ENCODE measurements at regions not wholly inside any gene's neighbourhood (a gene's known extent, or its start where the extent isn't known, plus 50 kb on each side); places are given as distances from the start of the nearest gene placed in this dataset.

DNA sequence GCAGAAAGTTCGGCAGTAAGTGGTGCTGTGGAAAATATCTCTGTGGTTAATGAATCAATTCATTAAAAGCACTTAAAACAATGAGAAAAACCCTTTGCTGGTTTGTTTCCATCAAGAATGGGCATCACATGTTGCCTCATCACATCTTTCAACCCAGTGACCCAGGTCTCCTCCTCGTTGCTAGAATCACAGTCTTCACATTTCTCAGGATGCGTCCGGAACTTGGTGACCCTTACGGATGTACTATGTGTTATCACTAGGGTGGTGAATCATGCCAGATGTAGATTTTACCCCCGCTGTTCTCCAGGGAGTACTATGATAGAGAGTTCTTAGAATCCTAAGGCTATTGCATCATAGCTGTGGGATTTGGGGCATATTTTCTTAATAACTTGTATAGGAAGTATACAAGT, 217.9 kb upstream of the KLF4 start:
- ATAC-seq (no peak), DNase-seq (no peak)
- Histone ChIP-seq H3K4me3 (ENCODE audit: low read length) (no peak overlapping the region), H4K20me1 (ENCODE audit: low read length) (no peaks in the 10 kb centered on the region), H3K27me3 (ENCODE audit: low read length) (no peaks in the 10 kb centered on the region), H3K4me1 (ENCODE audit: insufficient read depth, low read length) (peaks cover 36% of the 10 kb centered on the region), H3K9me3 (ENCODE audit: low read length) (no peaks in the 10 kb centered on the region), H3K9me2 (replicated peaks; ENCODE audit: low read length) (no peaks in the 10 kb centered on the region), H3K27ac (ENCODE audit: low read length) (0 out of 2 replicates have a peak overlapping the region, but pooled peaks have one; percentile 12), H3F3A (ENCODE audit: low read length, unreplicated experiment) (peaks cover 3% of the 10 kb centered on the region), H2AFZ (ENCODE audit: low read length) (no peak overlapping the region), H3K4me2 (ENCODE audit: low read length) (no peak overlapping the region; the same call in 1 of the 2 replicates), H3K9ac (ENCODE audit: low read length) (no peak overlapping the region), H3K79me2 (ENCODE audit: low read length) (no peaks in the 10 kb centered on the region), H3K36me3 (ENCODE audit: low read depth, low read length) (no peaks in the 10 kb centered on the region)
- no TSS peak for BruUV-seq (replicated peaks)
- TF ChIP-seq, protein P1, sequence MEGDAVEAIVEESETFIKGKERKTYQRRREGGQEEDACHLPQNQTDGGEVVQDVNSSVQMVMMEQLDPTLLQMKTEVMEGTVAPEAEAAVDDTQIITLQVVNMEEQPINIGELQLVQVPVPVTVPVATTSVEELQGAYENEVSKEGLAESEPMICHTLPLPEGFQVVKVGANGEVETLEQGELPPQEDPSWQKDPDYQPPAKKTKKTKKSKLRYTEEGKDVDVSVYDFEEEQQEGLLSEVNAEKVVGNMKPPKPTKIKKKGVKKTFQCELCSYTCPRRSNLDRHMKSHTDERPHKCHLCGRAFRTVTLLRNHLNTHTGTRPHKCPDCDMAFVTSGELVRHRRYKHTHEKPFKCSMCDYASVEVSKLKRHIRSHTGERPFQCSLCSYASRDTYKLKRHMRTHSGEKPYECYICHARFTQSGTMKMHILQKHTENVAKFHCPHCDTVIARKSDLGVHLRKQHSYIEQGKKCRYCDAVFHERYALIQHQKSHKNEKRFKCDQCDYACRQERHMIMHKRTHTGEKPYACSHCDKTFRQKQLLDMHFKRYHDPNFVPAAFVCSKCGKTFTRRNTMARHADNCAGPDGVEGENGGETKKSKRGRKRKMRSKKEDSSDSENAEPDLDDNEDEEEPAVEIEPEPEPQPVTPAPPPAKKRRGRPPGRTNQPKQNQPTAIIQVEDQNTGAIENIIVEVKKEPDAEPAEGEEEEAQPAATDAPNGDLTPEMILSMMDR (conservative IDR thresholded peaks at IDR 0.05; ENCODE audit: low read depth, low read length), result no peak
- no peak for TF ChIP-seq EZH2phosphoT487 (IDR thresholded peaks at IDR 0.05; ENCODE audit: borderline replicate concordance, low read length)
- TF ChIP-seq EZH2 (IDR thresholded peaks at IDR 0.05; ENCODE audit: low read length, unreplicated experiment), result no peak
- ChIA-PET CTCF (no interaction called here), POLR2A (ENCODE audit: unreplicated experiment) (no interaction called here)
- intact Hi-C loops (cut with micrococcal nuclease), result no loop called here

DNA sequence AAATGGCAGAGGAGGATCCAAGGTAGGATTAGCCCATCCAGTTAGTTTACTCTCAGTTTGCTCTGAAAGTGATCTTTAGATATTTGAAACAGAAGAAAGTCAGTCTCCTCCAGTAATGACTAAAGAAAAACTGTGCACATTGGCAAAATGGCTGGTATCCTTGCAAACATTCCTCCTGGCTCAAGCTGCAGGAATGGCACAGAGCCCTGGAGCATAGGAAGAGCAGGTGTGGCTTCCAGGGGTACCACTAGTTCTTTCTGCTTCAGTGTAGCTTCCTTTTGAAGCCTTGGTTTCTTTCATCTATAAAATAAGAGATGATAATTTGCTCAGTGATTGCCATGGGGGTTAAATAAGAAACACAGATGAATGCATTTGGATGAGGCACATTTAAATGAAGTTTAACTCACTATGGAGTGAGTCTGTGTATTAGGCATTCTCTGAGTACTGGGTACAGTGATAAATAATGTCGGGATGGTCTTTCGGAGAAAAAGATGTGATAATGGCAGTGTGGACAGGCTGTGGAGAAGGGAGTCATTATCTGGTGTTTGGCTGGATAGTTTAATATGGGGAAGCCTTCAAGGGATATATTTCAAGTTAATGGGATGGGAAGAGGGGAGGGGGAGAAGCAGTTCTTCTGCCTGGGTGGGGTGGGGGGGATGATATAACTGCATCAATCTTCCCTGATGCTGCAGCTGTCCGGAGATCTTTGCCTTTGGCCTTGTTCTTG, 217.3 kb upstream of the KLF4 start:
- peaks cover 30% of the 10 kb centered on the region for H3K4me1 ChIP-seq (ENCODE audit: insufficient read depth, low read length)
- no peaks in the 10 kb centered on the region for H3K79me2 ChIP-seq (ENCODE audit: low read length)
- no peaks in the 10 kb centered on the region for H3K9me3 ChIP-seq (ENCODE audit: low read length)
- no peak overlapping the region for H3K27ac ChIP-seq (ENCODE audit: low read length)
- no peaks in the 10 kb centered on the region for H3K9me2 ChIP-seq (replicated peaks; ENCODE audit: low read length)
- H2AFZ ChIP-seq (ENCODE audit: low read length), result no peak overlapping the region
- peaks cover under 1% of the 10 kb centered on the region for H3F3A ChIP-seq (ENCODE audit: low read length, unreplicated experiment)
- TF ChIP-seq EZH2phosphoT487 (IDR thresholded peaks at IDR 0.05; ENCODE audit: borderline replicate concordance, low read length) (no peak), EZH2 (IDR thresholded peaks at IDR 0.05; ENCODE audit: low read length, unreplicated experiment) (no peak)
- TF ChIP-seq, protein P1 (conservative IDR thresholded peaks at IDR 0.05; ENCODE audit: low read depth, low read length), result no peak
- H3K4me3 ChIP-seq (ENCODE audit: low read length), result no peak overlapping the region
- POLR2A ChIA-PET (ENCODE audit: unreplicated experiment), result no interaction called here
- BruUV-seq (replicated peaks), result no TSS peak
- H4K20me1 ChIP-seq (ENCODE audit: low read length), result no peaks in the 10 kb centered on the region
- intact Hi-C loops (cut with micrococcal nuclease), result no loop called here
- no peak overlapping the region for H3K4me2 ChIP-seq (ENCODE audit: low read length)
- H3K9ac ChIP-seq (ENCODE audit: low read length), result no peak overlapping the region
- DNase-seq (no peak), ATAC-seq (no peak)
- no peaks in the 10 kb centered on the region for H3K27me3 ChIP-seq (ENCODE audit: low read length)
- no peaks in the 10 kb centered on the region for H3K36me3 ChIP-seq (ENCODE audit: low read depth, low read length)
- CTCF ChIA-PET, result no interaction called here

DNA sequence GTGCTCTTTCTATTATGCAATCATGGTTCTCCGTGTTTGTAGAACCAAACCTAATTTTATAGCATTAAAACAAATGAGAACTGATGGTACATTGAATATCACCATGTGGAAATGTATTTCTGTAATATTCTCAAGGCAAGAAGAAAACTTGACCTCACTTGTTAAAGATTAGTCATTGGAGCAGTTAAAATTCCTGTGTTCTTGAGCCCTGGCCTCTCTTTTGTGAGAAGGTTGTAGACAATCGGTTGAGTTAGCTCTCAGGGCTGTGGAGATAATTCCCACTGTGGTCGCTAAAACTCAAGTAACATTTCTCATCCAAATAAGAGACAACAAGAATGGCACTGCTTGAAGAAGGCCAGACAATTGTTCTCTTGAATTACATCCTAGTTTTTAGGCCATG, 216.0 kb upstream of the KLF4 start:
- Histone ChIP-seq H3K9me3 (ENCODE audit: low read length) (no peaks in the 10 kb centered on the region), H3K27ac (ENCODE audit: low read length) (no peak overlapping the region), H3K9me2 (replicated peaks; ENCODE audit: low read length) (no peaks in the 10 kb centered on the region), H3K9ac (ENCODE audit: low read length) (no peak overlapping the region), H3K4me2 (ENCODE audit: low read length) (no peak overlapping the region), H3K27me3 (ENCODE audit: low read length) (no peaks in the 10 kb centered on the region), H3F3A (ENCODE audit: low read length, unreplicated experiment) (no peaks in the 10 kb centered on the region), H3K4me1 (ENCODE audit: insufficient read depth, low read length) (peaks cover 17% of the 10 kb centered on the region), H4K20me1 (ENCODE audit: low read length) (no peaks in the 10 kb centered on the region), H3K79me2 (ENCODE audit: low read length) (no peaks in the 10 kb centered on the region), H3K4me3 (ENCODE audit: low read length) (no peak overlapping the region), H2AFZ (ENCODE audit: low read length) (no peak overlapping the region), H3K36me3 (ENCODE audit: low read depth, low read length) (no peaks in the 10 kb centered on the region)
- intact Hi-C loops (cut with micrococcal nuclease), result no loop called here
- ChIA-PET POLR2A (ENCODE audit: unreplicated experiment) (no interaction called here), CTCF (no interaction called here)
- DNase-seq (no peak), ATAC-seq (no peak)
- TF ChIP-seq EZH2 (IDR thresholded peaks at IDR 0.05; ENCODE audit: low read length, unreplicated experiment) (no peak), EZH2phosphoT487 (IDR thresholded peaks at IDR 0.05; ENCODE audit: borderline replicate concordance, low read length) (no peak)
- TF ChIP-seq, protein P1 (conservative IDR thresholded peaks at IDR 0.05; ENCODE audit: low read depth, low read length), result no peak
- BruUV-seq (replicated peaks), result no TSS peak
